SK-N-SH treated with all-trans-retinoic acid at 6 μM for 48 hours (cell line): ENCODE measurements at regions not wholly inside any gene's neighbourhood (a gene's known extent, or its start where the extent isn't known, plus 50 kb on each side); places are given as distances from the start of the nearest gene placed in this dataset.

Source experiments
- ARNTL ChIP-seq: fragments of 450-650 bp; formaldehyde crosslinking; IDR thresholded peaks from 2 replicates; pipeline ENCODE4 v1.5.0; 2020; ENCODE audit warnings: low read depth, mild to moderate bottlenecking, moderate library complexity, borderline replicate concordance
- BACH2 ChIP-seq: fragments of 250-450 bp; sonication (Bioruptor Pico); IDR thresholded peaks from 2 replicates; pipeline ENCODE4 v1.9.0; 2021; ENCODE audit warnings: mild to moderate bottlenecking, borderline replicate concordance

GRCh38 chr11:26035696-26036095, 296.2 kb upstream of the ANO3 start:
- TF ChIP-seq BACH2 (CRISPR knock-in tag) = no peak
- no peak for TF ChIP-seq ARNTL (CRISPR knock-in tag)
